ENCODE measurements at regions not wholly inside any gene's neighbourhood (a gene's known extent, or its start where the extent isn't known, plus 50 kb on each side); places are given as distances from the start of the nearest gene placed in this dataset.

GRCh38 chr2:224187220-224187619 lies 148.1 kb upstream of the SERPINE2 start:
- no peak overlapping the region for H3K27ac ChIP-seq (ENCODE audit: insufficient read depth, low read depth, low read length)
- DNase-seq (ENCODE audit: low read depth, low spot score) (no peak), FAIRE-seq (no peak)
- POLR2A ChIA-PET: no interaction called here
- H3K9ac ChIP-seq (replicated peaks; ENCODE audit: extremely low read depth, insufficient read depth, low read length): no peak overlapping the region
- H2AFZ ChIP-seq (ENCODE audit: low read depth, low read length): no peak overlapping the region
- intact Hi-C loops (cut with micrococcal nuclease): no loop called here
- dilution Hi-C loops (cut with MboI; ENCODE audit: extremely low pct_ligation_motif_present, low sequenced_read_pairs): no loop called here
- TF ChIP-seq MAX (IDR thresholded peaks at IDR 0.05; ENCODE audit: insufficient read depth, insufficient read length): no peak
- TF ChIP-seq EZH2 (IDR thresholded peaks at IDR 0.05; ENCODE audit: borderline replicate concordance, low read depth, low read length, severe bottlenecking): no peak
- TF ChIP-seq, protein P1, sequence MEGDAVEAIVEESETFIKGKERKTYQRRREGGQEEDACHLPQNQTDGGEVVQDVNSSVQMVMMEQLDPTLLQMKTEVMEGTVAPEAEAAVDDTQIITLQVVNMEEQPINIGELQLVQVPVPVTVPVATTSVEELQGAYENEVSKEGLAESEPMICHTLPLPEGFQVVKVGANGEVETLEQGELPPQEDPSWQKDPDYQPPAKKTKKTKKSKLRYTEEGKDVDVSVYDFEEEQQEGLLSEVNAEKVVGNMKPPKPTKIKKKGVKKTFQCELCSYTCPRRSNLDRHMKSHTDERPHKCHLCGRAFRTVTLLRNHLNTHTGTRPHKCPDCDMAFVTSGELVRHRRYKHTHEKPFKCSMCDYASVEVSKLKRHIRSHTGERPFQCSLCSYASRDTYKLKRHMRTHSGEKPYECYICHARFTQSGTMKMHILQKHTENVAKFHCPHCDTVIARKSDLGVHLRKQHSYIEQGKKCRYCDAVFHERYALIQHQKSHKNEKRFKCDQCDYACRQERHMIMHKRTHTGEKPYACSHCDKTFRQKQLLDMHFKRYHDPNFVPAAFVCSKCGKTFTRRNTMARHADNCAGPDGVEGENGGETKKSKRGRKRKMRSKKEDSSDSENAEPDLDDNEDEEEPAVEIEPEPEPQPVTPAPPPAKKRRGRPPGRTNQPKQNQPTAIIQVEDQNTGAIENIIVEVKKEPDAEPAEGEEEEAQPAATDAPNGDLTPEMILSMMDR (IDR thresholded peaks at IDR 0.05; ENCODE audit: extremely low read depth in 1 of 2, insufficient read depth in 1 of 2, low read depth in 1 of 2, low read length in 2 of 2): no peak
- no peak for TF ChIP-seq JUN (IDR thresholded peaks at IDR 0.05; ENCODE audit: borderline replicate concordance, insufficient read depth, insufficient read length, low read depth)
- TF ChIP-seq MYC (IDR thresholded peaks at IDR 0.05; ENCODE audit: low read depth, low read length): no peak
- TF ChIP-seq FOS (IDR thresholded peaks at IDR 0.05; ENCODE audit: borderline replicate concordance, insufficient read depth, low read length): no peak
- no peak for TF ChIP-seq GATA2 (IDR thresholded peaks at IDR 0.05; ENCODE audit: insufficient read depth, insufficient read length, low read depth, low read length)
- no peak for TF ChIP-seq POLR2AphosphoS5 (IDR thresholded peaks at IDR 0.05; ENCODE audit: insufficient read depth, low read depth, low read length)
- no peak for TF ChIP-seq POLR2A (IDR thresholded peaks at IDR 0.05; ENCODE audit: low read depth, low read length)
- no peaks in the 10 kb centered on the region for H4K20me1 ChIP-seq (replicated peaks; ENCODE audit: control insufficient read depth, extremely low read depth, insufficient read depth, low read length)
- no peaks in the 10 kb centered on the region for H3K9me3 ChIP-seq (replicated peaks; ENCODE audit: control insufficient read depth, insufficient read depth, low read length)
- no TSS peak for BruUV-seq (replicated peaks)
- H3K9me1 ChIP-seq (replicated peaks; ENCODE audit: control insufficient read depth, extremely low read depth, insufficient read depth, low read length): no peaks in the 10 kb centered on the region
- no peak overlapping the region for H3K4me3 ChIP-seq (replicated peaks in 1 of 3; ENCODE audit: insufficient read depth in 1 of 3, low read depth in 1 of 3, low read length in 3 of 3)
- no peaks in the 10 kb centered on the region for H3K36me3 ChIP-seq (ENCODE audit: control insufficient read depth in 2 of 2, extremely low read depth in 1 of 2, insufficient read depth in 2 of 2, low read length in 2 of 2)
- CTCF ChIA-PET: no interaction called here
- no peak overlapping the region for H3K4me2 ChIP-seq (ENCODE audit: insufficient read depth, low read length)
- no peaks in the 10 kb centered on the region for H3K79me2 ChIP-seq (ENCODE audit: control insufficient read depth, insufficient read depth, low read length)
- peaks cover 5 to 8% of the 10 kb centered on the region in 2 experiments for H3K27me3 ChIP-seq (ENCODE audit: control insufficient read depth in 2 of 2, insufficient read depth in 2 of 2, low read length in 2 of 2)
- no peaks in the 10 kb centered on the region for H3K4me1 ChIP-seq (ENCODE audit: control insufficient read depth, extremely low read depth, insufficient read depth, low read length)

All from endothelial cell of umbilical vein (primary cell).